IgD-negative memory B cell (primary cell): ENCODE measurements at regions not wholly inside any gene's neighbourhood (a gene's known extent, or its start where the extent isn't known, plus 50 kb on each side); places are given as distances from the start of the nearest gene placed in this dataset.
A peak's percentile ranks its signal among the peaks of the same experiment; 100 is the strongest.

ENCODE experiments used
- H3K27ac Mint-ChIP-seq, 3 donors: one replicate each; pipeline ENCODE4 v1.8.0; 2020 to 2022; ENCODE audit warnings: mild to moderate bottlenecking in 3 of 3, mixed read lengths in 3 of 3, moderate library complexity in 1 of 3
- H3K27me3 Mint-ChIP-seq: one replicate; pipeline ENCODE4 v1.8.0; 2021; ENCODE audit warnings: mixed read lengths
- H3K36me3 Mint-ChIP-seq: one replicate; pipeline ENCODE4 v1.8.0; 2020; ENCODE audit warnings: mild to moderate bottlenecking, mixed read lengths
- H3K4me1 Mint-ChIP-seq, 3 donors: one replicate each; pipeline ENCODE4 v1.8.0; 2020 to 2022; ENCODE audit warnings: mixed read lengths in 3 of 3, mild to moderate bottlenecking in 1 of 3
- H3K4me3 Mint-ChIP-seq, 4 donors: one replicate each; pipeline ENCODE4 v1.8.0; 2020 to 2022; ENCODE audit warnings: mild to moderate bottlenecking in 4 of 4, mixed read lengths in 4 of 4, moderate library complexity in 3 of 4
- H3K9me3 Mint-ChIP-seq, 3 donors: one replicate each; pipeline ENCODE4 v1.8.0; 2020 to 2021; ENCODE audit warnings: mixed read lengths in 3 of 3, mild to moderate bottlenecking in 1 of 3

DNA sequence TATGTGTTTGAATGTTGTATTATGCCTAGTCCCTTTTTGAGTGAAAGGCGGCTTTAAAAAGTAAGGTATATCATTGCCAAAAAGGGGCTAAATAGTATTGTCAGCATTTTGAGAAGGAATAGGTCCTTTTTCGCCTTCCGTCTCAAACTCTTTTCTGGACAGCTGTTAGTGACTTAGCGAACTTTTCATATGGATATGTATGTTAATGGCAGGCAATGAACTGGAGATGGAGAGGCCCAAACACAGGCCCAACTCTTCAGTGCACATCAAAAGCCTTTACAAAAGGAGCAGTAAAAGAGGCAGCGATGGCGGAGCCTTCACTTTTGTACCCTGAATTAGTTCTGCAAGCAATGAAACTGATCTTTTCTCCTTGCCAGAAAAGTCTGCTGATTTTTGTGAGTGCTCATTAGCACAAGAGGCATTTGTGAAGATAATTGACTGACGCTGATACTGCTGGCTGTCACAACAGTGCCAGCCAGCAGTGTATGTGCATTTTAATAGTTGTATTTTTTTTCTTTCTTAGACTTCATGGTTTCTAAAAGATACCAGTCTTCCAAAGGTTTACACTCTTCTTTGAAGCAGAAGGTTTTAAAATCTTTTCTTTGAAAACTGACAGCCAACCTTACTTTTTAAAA lies 243.7 kb upstream of the SP8 start:
- Mint-ChIP-seq H3K27ac (no peak overlapping the region), H3K36me3 (no peaks in the 10 kb centered on the region), H3K4me3 (no peak overlapping the region), H3K4me1 (no peaks in the 10 kb centered on the region), H3K9me3 (no peaks in the 10 kb centered on the region), H3K27me3 (no peaks in the 10 kb centered on the region)

DNA sequence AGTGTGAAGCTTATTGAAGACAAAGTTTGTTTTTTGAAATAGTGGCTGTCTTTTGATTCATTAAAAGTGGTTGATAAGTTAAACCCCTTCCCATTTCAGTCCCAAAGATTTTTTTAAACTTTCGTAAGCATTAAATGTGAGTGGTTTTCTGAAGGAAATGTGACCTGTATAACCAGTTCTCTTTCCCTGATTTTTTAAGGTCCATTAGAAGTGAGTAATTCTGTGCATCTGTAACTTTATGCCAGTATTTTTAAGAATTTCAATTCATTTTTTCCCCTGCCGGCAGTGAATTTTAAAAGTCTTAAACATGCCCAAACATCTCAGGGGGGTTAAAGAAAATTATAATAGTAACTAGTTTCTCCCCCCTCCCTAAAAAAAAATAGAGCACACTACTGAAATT lies 254.6 kb upstream of the SP8 start:
- Mint-ChIP-seq H3K36me3 (no peaks in the 10 kb centered on the region), H3K27me3 (no peaks in the 10 kb centered on the region), H3K9me3 (no peaks in the 10 kb centered on the region), H3K27ac (no peak overlapping the region), H3K4me3 (no peak overlapping the region), H3K4me1 (no peaks in the 10 kb centered on the region)

DNA sequence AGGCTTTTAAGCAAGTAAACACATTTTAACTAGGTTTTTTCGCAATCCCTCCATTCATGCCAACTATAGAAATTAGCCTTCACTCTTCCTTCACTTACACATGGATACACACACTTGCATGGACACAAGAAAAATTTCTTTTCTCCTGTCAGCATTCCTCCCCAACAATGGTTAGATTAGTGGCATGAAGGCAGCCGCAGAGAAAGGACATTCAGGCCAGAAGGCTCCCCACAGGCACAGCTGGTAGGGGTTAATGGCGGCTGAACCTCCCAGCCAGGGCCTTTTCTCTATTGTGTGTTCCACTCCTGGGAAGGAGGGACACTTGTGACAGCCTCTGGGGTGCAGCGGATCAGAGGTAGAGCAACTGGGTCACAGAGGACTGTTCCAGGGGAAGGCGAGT lies 255.0 kb upstream of the SP8 start:
- H3K27ac Mint-ChIP-seq, result no peak overlapping the region
- no peak overlapping the region for H3K4me3 Mint-ChIP-seq
- H3K36me3 Mint-ChIP-seq, result no peaks in the 10 kb centered on the region
- no peaks in the 10 kb centered on the region for H3K4me1 Mint-ChIP-seq
- no peaks in the 10 kb centered on the region for H3K9me3 Mint-ChIP-seq
- no peaks in the 10 kb centered on the region for H3K27me3 Mint-ChIP-seq

DNA sequence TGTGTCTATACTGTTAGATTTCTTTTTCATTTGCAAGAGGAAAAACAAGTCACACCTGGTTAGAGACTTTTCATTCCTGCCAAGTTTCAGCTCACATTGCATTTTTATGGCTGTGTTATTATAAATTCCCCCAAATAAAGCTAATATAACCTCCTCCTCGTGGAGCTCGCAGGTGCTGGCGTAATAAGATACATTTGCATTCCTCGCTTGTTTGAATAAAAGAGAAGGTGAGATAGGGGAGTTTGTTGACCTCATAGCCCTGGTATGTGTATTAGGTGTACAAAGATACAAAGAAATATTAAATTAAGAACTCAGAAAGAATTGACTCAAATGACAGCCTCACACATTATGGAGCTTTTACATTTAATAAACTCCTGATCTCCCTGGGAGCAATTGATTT lies 257.7 kb upstream of the SP8 start:
- no peak overlapping the region for H3K4me3 Mint-ChIP-seq
- no peak overlapping the region for H3K27ac Mint-ChIP-seq
- no peaks in the 10 kb centered on the region for H3K4me1 Mint-ChIP-seq
- H3K9me3 Mint-ChIP-seq, result no peaks in the 10 kb centered on the region
- no peaks in the 10 kb centered on the region for H3K27me3 Mint-ChIP-seq
- H3K36me3 Mint-ChIP-seq, result no peaks in the 10 kb centered on the region

DNA sequence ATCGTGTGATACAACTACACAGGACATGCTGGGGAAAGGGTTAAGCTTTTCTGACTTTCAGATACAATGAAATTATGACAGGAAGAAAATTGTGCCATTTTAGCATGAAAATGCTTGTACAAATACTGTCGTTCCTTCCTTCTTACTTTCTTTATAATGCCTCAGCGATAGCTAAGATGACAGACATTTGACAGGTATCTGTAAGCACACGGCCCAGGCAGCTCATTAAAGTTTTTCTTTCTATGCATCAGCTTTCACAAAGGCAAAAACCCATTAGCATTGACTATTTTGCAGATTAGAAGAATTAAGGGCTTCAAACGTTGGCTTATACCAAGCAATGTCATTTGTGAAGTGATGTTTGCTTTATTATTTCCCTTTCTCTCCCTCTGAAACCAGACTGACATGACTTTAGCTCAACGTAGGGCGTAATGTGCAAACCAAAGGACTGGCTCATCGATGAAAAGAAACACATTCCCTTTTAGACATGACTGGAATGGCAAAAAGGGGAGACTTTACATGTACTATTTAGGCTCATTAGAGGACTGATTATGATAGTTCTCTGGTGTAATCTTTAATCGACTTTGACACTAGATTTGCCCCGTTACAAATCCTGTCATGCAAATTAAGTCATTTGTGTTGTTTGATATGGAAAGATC lies 258.4 kb upstream of the SP8 start:
- Mint-ChIP-seq H3K27ac (no peak overlapping the region), H3K27me3 (no peaks in the 10 kb centered on the region), H3K36me3 (no peaks in the 10 kb centered on the region), H3K4me3 (no peak overlapping the region), H3K4me1 (no peaks in the 10 kb centered on the region), H3K9me3 (no peaks in the 10 kb centered on the region)

DNA sequence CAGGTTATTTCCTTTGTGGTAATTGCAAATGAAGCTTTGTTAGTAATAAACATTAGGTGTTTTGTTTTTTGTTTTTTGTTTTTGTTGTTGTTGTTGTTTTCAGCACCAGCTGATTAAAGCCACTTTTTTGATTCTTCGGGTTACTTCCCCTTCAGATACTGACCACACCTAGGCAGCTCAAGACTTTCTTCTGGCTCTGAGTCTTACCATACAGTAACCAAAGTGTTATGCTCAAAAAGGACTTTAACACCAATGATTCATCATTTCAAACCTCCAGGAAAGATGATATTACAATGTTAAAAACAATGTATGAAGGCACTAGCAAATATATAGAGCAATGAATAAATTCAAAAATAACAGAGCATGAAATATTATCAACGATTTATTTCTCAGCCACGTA lies 265.2 kb upstream of the SP8 start:
- Mint-ChIP-seq H3K4me3 (no peak overlapping the region), H3K36me3 (peaks cover 3% of the 10 kb centered on the region)

DNA sequence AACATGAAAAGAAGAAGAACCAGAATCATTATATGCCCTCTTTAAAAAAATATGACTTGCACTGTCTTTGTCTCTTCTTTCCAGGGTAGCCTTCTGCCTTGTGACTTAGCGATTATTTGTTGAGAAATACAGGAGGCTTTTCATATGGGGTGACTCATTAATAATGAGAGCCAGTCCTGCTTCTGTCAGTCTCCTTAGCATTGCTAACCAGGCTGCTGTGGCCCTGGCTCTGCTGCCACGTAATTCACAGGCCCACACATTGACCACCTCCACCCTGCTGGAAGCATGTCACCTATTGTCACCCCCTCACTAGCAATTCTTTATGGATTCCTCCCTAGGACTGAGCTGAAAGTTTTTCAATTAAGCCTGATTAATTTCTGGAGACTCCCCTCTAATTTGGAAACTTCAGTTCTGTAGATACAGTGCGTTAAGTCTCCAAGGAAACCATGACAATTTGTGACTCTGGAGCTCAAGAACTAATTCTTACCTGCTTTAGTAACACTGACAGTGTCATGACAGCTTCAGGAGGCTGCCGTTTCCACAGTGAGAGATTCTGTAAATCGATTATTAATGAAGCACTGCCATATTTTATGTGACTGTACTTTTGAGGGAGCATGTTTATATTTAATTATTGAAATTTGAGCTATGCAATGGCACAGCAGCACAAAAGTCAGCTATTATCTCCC lies 267.9 kb upstream of the SP8 start:
- Mint-ChIP-seq H3K27me3 (no peaks in the 10 kb centered on the region), H3K9me3 (peaks cover 0 to 2% (median 0%) of the 10 kb centered on the region in 3 donors), H3K27ac (no peak overlapping the region)

More for the DNA sequence above, 265.2 kb upstream of the SP8 start:
- Mint-ChIP-seq H3K4me1 (peaks cover 0 to 2% (median 0%) of the 10 kb centered on the region in 3 donors), H3K9me3 (no peaks in the 10 kb centered on the region), H3K27me3 (no peaks in the 10 kb centered on the region), H3K27ac (no peak overlapping the region)

DNA sequence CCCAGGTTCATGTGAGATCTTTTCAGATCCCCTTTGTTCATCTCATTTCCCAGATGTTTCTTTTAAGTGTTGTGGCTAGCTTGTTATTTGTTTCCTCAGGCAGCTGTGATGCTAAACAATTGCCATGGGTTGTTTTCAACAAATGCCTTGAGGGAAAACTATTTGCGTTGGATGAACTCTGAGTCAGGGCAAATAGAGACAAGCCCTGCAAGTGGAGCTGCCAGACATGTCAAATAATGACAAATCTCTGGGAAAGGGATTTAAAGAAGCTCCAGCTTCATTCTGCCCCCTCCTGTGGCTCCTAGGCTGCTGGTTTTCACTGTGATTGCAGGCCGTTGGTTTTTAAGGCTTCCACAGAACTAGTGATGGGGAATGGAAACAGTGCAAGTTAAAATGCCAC lies 272.4 kb upstream of the SP8 start:
- Mint-ChIP-seq H3K27ac (no peak overlapping the region), H3K9me3 (peaks cover 0 to 9% (median 2%) of the 10 kb centered on the region in 3 donors), H3K36me3 (no peaks in the 10 kb centered on the region), H3K4me1 (no peaks in the 10 kb centered on the region), H3K4me3 (no peak overlapping the region), H3K27me3 (no peaks in the 10 kb centered on the region)

More for the DNA sequence above, 267.9 kb upstream of the SP8 start:
- peaks cover 0 to 2% (median 0%) of the 10 kb centered on the region in 3 donors for H3K4me1 Mint-ChIP-seq
- peaks cover 3% of the 10 kb centered on the region for H3K36me3 Mint-ChIP-seq
- H3K4me3 Mint-ChIP-seq, result no peak overlapping the region

DNA sequence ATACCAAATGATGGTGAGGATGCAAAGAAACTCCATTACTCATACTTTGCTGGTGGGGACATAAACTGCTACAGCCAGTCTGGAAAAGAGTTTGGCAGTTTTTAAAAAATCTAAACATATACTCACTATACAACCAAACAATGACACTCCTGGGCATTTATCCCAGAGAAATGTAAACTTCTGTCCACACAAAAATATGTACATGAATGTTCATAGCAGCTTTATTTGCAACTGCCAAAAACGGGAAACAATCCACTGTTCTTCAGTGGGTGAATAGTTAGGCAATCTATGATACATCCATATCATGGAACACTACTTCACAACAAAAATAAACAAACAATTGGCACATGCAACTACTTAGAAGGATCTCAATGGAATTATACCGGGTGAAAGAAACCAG lies 276.4 kb upstream of the SP8 start:
- Mint-ChIP-seq H3K4me1 (no peaks in the 10 kb centered on the region), H3K27me3 (no peaks in the 10 kb centered on the region)

DNA sequence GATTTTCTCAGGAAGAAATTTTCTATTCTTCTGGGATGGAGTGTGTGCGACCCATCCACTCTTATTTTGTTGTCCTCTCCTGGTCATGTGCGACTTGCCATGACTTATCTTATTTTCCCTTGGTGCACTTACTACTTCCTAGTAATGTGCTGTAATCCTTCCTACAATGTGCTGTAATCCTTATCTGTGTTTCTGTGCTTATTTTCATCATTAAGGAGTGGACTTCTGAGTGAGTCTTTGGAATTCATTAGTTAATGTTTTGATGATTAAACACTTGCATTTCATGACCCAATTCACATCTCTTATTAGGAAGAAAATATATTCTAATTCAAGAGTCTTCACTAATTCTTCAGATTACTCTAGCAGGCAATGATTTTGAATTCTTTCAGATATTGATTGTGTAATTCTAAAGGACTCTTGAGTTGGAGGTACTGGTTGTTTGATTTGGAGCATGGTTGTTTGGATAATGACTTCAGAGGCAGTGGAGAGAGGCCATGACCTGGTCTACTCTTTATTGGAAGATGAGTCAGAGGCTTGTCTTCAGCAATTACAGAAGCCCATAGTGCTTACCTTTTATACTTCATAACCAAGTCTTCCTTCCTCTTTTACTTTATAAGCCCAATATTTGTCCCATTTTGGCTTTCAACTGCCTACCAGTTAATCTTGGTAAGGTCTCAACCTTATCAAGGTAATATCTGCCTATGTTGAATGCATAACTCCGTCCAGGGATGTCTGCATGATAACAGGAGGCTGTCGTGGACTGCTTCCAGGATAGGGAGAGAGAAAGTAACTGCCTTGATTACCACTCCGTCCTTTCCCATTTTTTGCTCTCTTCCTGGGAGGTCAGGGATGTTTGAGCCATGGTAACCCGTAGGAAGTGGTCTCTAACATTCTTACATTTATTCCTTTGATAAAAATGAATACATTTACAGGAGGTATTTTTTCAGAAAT lies 278.3 kb upstream of the SP8 start:
- Mint-ChIP-seq H3K27me3 (no peaks in the 10 kb centered on the region), H3K4me1 (no peaks in the 10 kb centered on the region), H3K4me3 (no peak overlapping the region), H3K36me3 (no peaks in the 10 kb centered on the region), H3K9me3 (peaks cover 0 to 9% (median 1%) of the 10 kb centered on the region in 3 donors), H3K27ac (no peak overlapping the region)

More for the DNA sequence above, 276.4 kb upstream of the SP8 start:
- no peaks in the 10 kb centered on the region for H3K36me3 Mint-ChIP-seq
- H3K4me3 Mint-ChIP-seq, result no peak overlapping the region
- H3K9me3 Mint-ChIP-seq, result peaks cover 1 to 9% (median 2%) of the 10 kb centered on the region in 3 donors
- H3K27ac Mint-ChIP-seq, result no peak overlapping the region

DNA sequence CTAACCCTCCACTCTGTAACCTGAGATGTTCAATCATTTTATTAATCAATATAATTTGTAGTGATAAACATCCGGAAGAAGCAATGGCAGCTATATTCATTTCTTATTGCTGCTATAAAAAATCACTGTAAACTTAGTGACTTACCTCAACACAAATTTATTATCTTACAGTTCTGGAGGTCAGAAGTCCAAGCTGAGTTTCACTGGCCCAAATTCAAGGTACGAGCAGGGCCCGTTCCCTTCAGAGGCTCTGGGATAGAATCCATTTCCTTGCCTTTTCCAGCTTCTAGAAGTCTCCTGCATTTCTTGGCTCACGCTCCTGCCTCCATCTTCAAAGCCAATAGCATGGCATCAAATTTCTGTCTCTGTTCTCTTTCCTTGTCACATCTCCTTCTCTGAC lies 279.5 kb upstream of the SP8 start:
- H3K27me3 Mint-ChIP-seq, result no peaks in the 10 kb centered on the region
- no peaks in the 10 kb centered on the region for H3K36me3 Mint-ChIP-seq
- H3K27ac Mint-ChIP-seq, result no peak overlapping the region
- H3K4me3 Mint-ChIP-seq, result no peak overlapping the region
- no peaks in the 10 kb centered on the region for H3K4me1 Mint-ChIP-seq
- peaks cover 0 to 9% (median 1%) of the 10 kb centered on the region in 3 donors for H3K9me3 Mint-ChIP-seq

DNA sequence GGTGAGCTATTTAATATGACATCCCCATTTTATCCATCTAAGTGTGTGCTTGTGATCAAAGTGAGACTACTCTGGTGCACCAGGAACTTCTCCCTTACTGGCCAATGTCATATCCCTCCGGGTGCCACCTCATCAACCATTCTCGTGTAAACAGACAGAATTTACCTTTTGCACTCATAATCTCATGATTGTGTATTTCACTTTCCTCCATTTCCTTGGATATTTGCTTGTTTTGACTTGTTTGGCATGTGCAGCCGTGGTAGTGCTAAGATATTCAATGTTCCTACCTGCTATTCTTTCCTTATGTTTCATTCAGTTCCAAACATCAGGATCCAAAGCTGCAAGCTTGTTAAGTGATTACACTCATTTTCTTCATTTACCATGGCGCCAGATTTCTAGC lies 280.5 kb upstream of the SP8 start:
- H3K4me3 Mint-ChIP-seq, result no peak overlapping the region
- H3K27ac Mint-ChIP-seq, result no peak overlapping the region
- no peaks in the 10 kb centered on the region for H3K4me1 Mint-ChIP-seq
- H3K9me3 Mint-ChIP-seq, result peaks cover 0 to 9% (median 1%) of the 10 kb centered on the region in 3 donors
- H3K36me3 Mint-ChIP-seq, result no peaks in the 10 kb centered on the region
- H3K27me3 Mint-ChIP-seq, result no peaks in the 10 kb centered on the region

DNA sequence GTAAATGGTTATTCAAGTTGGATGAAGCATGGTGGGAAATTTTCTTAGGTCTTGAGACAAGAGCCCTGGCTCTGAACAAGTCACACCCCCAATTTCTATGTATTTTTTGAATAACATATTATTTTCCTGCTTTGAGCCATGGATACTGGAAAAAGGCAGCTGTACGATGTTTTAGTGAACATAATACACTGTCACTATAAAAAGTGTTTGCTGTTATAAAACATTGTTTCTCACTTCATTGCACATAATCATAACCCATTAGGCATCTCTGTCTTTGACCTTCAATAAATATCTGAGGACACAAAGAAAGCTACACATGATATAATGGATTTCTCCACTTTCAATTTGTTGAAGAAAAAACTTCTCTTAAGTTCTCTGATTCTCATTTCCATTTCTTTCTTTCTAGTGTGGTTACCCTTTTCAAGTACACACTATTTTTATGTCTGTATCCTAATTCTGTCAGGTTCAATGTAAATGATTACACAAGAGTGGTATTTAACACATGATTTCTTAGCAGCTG lies 283.9 kb upstream of the SP8 start:
- H3K27ac Mint-ChIP-seq, result no peak overlapping the region
- no peaks in the 10 kb centered on the region for H3K27me3 Mint-ChIP-seq
- H3K4me3 Mint-ChIP-seq, result no peak overlapping the region
- H3K9me3 Mint-ChIP-seq, result peaks cover 0 to 1% (median 0%) of the 10 kb centered on the region in 3 donors
- no peaks in the 10 kb centered on the region for H3K36me3 Mint-ChIP-seq
- no peaks in the 10 kb centered on the region for H3K4me1 Mint-ChIP-seq

DNA sequence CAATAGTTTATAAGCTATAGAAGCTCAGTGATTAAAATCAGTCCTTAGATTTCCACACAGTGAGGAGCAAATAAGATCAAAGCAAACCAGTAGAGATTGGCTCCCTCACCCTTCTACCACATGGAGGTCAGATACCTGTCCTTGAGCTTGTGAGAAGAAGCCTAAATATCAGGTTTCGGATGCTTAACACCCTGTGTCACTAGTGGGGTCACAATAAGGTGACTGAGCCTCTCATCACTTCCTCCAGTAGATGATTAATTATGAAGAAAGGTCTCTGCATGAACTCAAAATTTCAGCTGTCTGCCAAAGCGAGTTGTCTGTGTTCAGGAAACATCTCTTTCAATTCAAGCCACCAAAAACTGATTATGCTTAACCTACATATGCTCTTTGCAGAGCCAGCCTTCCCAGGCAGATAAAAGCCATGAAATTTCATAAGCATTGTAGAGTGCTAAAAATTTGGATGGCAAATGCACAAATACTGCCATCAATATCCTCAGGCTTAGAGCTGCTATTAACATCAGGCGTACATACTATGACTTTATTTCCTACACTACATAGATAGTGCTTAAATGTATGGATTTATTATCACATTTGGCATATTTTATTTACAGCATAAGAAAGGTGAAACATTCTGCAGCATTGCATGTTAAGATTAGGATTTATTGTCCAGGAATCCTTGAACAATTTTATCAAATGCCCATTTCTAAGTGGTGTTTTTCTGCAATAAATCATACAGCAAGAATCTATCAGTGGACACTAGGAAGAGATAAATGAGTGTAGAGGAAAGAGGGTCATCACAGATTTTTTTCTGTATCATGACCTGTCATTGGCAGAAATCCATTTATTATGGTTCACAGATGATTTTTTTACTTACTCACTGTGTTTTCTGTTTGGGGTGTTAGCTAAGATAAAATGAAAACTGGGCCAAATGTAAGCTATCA lies 285.1 kb upstream of the SP8 start:
- Mint-ChIP-seq H3K9me3 (no peaks in the 10 kb centered on the region), H3K27ac (no peak overlapping the region), H3K36me3 (no peaks in the 10 kb centered on the region), H3K27me3 (no peaks in the 10 kb centered on the region), H3K4me3 (peak overlapping the region in 1 of 4 donors; percentile 41), H3K4me1 (no peaks in the 10 kb centered on the region)
